GM12865 (cell line): ENCODE measurements at regions not wholly inside any gene's neighbourhood (a gene's known extent, or its start where the extent isn't known, plus 50 kb on each side); places are given as distances from the start of the nearest gene placed in this dataset.

ENCODE experiments used
- DNase-seq: peaks from one replicate; pipeline ENCODE4 v3.0.0; 2010; ENCODE audit warnings: low read depth
- H3K4me3 ChIP-seq: 2 replicates; pipeline ENCODE4 v1.5.1; 2011; ENCODE audit warnings: mild to moderate bottlenecking, low read depth, low read length, control low read depth
- CTCF ChIP-seq: IDR thresholded peaks from 2 replicates; pipeline ENCODE4 v1.5.1; 2011; ENCODE audit warnings: low read length, control low read depth, low read depth, inconsistent platforms; ENCODE audit not compliant: insufficient read depth; ENCODE audit errors: missing control alignments

- no peak for DNase-seq
- no peak for TF ChIP-seq CTCF
Observed at GRCh38 chr14:27573018-27573417, 975.2 kb upstream of the NOVA1 start.

GRCh38 chr14:27587103-27587502, 989.3 kb upstream of the NOVA1 start:
- no peak for TF ChIP-seq CTCF
- no peak for DNase-seq
- H3K4me3 ChIP-seq, result no peak overlapping the region

More at GRCh38 chr14:27573018-27573417, 975.2 kb upstream of the NOVA1 start:
- H3K4me3 ChIP-seq, result no peak overlapping the region

- DNase-seq, result no peak
- H3K4me3 ChIP-seq, result no peak overlapping the region
Observed at GRCh38 chr14:27605282-27605681, 1007.4 kb upstream of the NOVA1 start.

GRCh38 chr14:27608377-27608776, 1010.5 kb upstream of the NOVA1 start:
- no peak for DNase-seq
- no peak overlapping the region for H3K4me3 ChIP-seq
- TF ChIP-seq CTCF, result no peak

More at GRCh38 chr14:27605282-27605681, 1007.4 kb upstream of the NOVA1 start:
- no peak for TF ChIP-seq CTCF

GRCh38 chr14:27612121-27612520, 1014.3 kb upstream of the NOVA1 start:
- no peak for DNase-seq
- H3K4me3 ChIP-seq, result no peak overlapping the region
- no peak for TF ChIP-seq CTCF

- TF ChIP-seq CTCF, result no peak
- DNase-seq, result no peak
- no peak overlapping the region for H3K4me3 ChIP-seq
Observed at GRCh38 chr14:27613102-27613501, 1015.3 kb upstream of the NOVA1 start.

- no peak for TF ChIP-seq CTCF
- no peak for DNase-seq
- no peak overlapping the region for H3K4me3 ChIP-seq
Observed at GRCh38 chr14:27623782-27624181, 1025.9 kb upstream of the NOVA1 start.
